Uterus (tissue), 2 donors: ENCODE measurements at regions not wholly inside any gene's neighbourhood (a gene's known extent, or its start where the extent isn't known, plus 50 kb on each side); places are given as distances from the start of the nearest gene placed in this dataset.

Experiments
- CTCF ChIP-seq, 4 experiments: fragments of 200-600 bp in 2 of 4; fragments of 450-650 bp in 2 of 4; sonication (generic) in 2 of 4; IDR thresholded peaks; one replicate each; pipeline ENCODE4 v1.5.1; 2016 to 2019; ENCODE audit warnings: antibody characterized with exemption in 4 of 4, mild to moderate bottlenecking in 2 of 4, moderate library complexity in 1 of 4
- POLR2A ChIP-seq, 2 donors: fragments of 450-650 bp; IDR thresholded peaks; one replicate each; pipeline ENCODE4 v1.6.1; 2016; ENCODE audit warnings: antibody characterized with exemption in 2 of 2, mild to moderate bottlenecking in 1 of 2, moderate library complexity in 1 of 2

DNA sequence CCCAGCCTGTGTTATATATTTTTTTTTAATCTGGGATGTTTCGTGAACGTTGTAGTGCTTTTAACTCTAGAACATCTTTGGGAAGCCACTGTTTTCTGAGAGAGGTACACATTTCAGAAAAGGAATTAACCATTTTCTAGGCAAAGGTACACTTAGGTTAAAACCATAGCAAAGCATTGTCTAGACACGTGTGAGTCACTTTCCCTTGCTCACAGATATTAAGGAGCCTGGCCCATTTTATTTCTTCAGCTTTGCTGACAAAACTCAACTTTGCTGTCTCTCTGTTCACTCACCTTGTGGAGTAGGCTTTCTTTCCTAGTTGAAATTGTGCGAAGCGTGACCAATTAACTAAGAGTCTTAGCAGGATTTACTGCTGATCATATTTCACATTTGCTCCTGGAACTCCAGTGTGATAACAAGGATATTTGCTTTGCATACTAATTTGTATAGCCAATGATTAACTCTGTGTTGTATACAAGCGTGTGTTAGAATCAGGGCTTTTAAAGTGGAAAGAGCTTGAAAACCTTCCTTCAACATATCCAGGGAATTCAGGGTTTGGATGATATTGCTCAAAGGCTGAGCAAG lies 215.0 kb upstream of the AGAP1 start:
- TF ChIP-seq CTCF (IDR thresholded peaks at IDR 0.05) (no peak), POLR2A (IDR thresholded peaks at IDR 0.05) (no peak)
